ENCODE measurements at regions not wholly inside any gene's neighbourhood (a gene's known extent, or its start where the extent isn't known, plus 50 kb on each side); places are given as distances from the start of the nearest gene placed in this dataset.

GRCh38 chr4:156539376-156539775, 432.2 kb downstream of the PDGFC start:
- no peaks in the 10 kb centered on the region for H3K79me2 ChIP-seq (ENCODE audit: control insufficient read depth, insufficient read depth, low read length)
- intact Hi-C loops (cut with micrococcal nuclease) = no loop called here
- H3K9ac ChIP-seq (ENCODE audit: low read length) = no peak overlapping the region
- Mint-ChIP-seq H3K9me3 (ENCODE audit: insufficient read depth) (peaks cover 3% of the 10 kb centered on the region), H3K27me3 (no peaks in the 10 kb centered on the region), H3K27ac (no peak overlapping the region), H3K4me3 (no peak overlapping the region), H3K4me1 (no peaks in the 10 kb centered on the region)
- H4K20me1 ChIP-seq (ENCODE audit: control insufficient read depth, insufficient read depth, low read length, poor library complexity, severe bottlenecking) = no peaks in the 10 kb centered on the region
- no peak overlapping the region for H2AFZ ChIP-seq (ENCODE audit: insufficient read depth, low read depth, low read length, poor library complexity, severe bottlenecking)
- DNase-seq (no peak), ATAC-seq (ENCODE audit: low read depth) (no peak)
- H3K9me3 ChIP-seq (ENCODE audit: control extremely low read depth in 1 of 3, control insufficient read depth in 2 of 3, insufficient read depth in 1 of 3, low read length in 2 of 3) = no peaks in the 10 kb centered on the region
- H3K4me2 ChIP-seq (replicated peaks; ENCODE audit: low read depth, low read length, poor library complexity, severe bottlenecking) = no peak overlapping the region
- no CpG with 5 or more reads among the region's 1 CpG for WGBS (ENCODE audit: insufficient coverage)
- no peak overlapping the region for H3K4me3 ChIP-seq (ENCODE audit: control extremely low read depth in 1 of 5, extremely low read depth in 1 of 5, insufficient read depth in 1 of 5, low read depth in 2 of 5, low read length in 4 of 5)
- ChIA-PET POLR2A (no interaction called here), CTCF (no interaction called here)
- no peaks in the 10 kb centered on the region for H3K4me1 ChIP-seq (ENCODE audit: control insufficient read depth in 2 of 2, insufficient read depth in 2 of 2, low read length in 2 of 2)
- no peaks in the 10 kb centered on the region for H3K36me3 ChIP-seq (replicated peaks in 1 of 2; ENCODE audit: control extremely low read depth in 1 of 2, control insufficient read depth in 1 of 2, extremely low read depth in 1 of 2, insufficient read depth in 2 of 2, low read length in 1 of 2)
- TF ChIP-seq EZH2 (IDR thresholded peaks at IDR 0.05; ENCODE audit: borderline replicate concordance, insufficient read depth, low read depth, low read length, poor library complexity, severe bottlenecking) = no peak
- no peak for TF ChIP-seq CTCF (IDR thresholded peaks at IDR 0.05)
- no peak overlapping the region for H3K27ac ChIP-seq (ENCODE audit: low read length in 2 of 2)
- no peaks in the 10 kb centered on the region for H3K27me3 ChIP-seq (replicated peaks in 1 of 4; ENCODE audit: control extremely low read depth in 1 of 4, control insufficient read depth in 3 of 4, insufficient read depth in 4 of 4, low read length in 3 of 4)

- ChIA-PET POLR2A (no interaction called here), CTCF (no interaction called here)
- H4K20me1 ChIP-seq (ENCODE audit: control insufficient read depth, insufficient read depth, low read length, poor library complexity, severe bottlenecking) = no peaks in the 10 kb centered on the region
- Mint-ChIP-seq H3K27ac (no peak overlapping the region), H3K9me3 (ENCODE audit: insufficient read depth) (peaks cover 4% of the 10 kb centered on the region), H3K4me3 (no peak overlapping the region), H3K4me1 (no peaks in the 10 kb centered on the region), H3K27me3 (no peaks in the 10 kb centered on the region)
- ATAC-seq (ENCODE audit: low read depth) (no peak), DNase-seq (no peak)
- H3K27me3 ChIP-seq (replicated peaks in 1 of 4; ENCODE audit: control extremely low read depth in 1 of 4, control insufficient read depth in 3 of 4, insufficient read depth in 4 of 4, low read length in 3 of 4) = no peaks in the 10 kb centered on the region
- H3K79me2 ChIP-seq (ENCODE audit: control insufficient read depth, insufficient read depth, low read length) = no peaks in the 10 kb centered on the region
- no peaks in the 10 kb centered on the region for H3K4me1 ChIP-seq (ENCODE audit: control insufficient read depth in 2 of 2, insufficient read depth in 2 of 2, low read length in 2 of 2)
- no peak overlapping the region for H3K27ac ChIP-seq (ENCODE audit: low read length in 2 of 2)
- no peak overlapping the region for H2AFZ ChIP-seq (ENCODE audit: insufficient read depth, low read depth, low read length, poor library complexity, severe bottlenecking)
- no peaks in the 10 kb centered on the region for H3K9me3 ChIP-seq (ENCODE audit: control extremely low read depth in 1 of 3, control insufficient read depth in 2 of 3, insufficient read depth in 1 of 3, low read length in 2 of 3)
- TF ChIP-seq CTCF (IDR thresholded peaks at IDR 0.05) = no peak
- no peak for TF ChIP-seq EZH2 (IDR thresholded peaks at IDR 0.05; ENCODE audit: borderline replicate concordance, insufficient read depth, low read depth, low read length, poor library complexity, severe bottlenecking)
- WGBS (ENCODE audit: insufficient coverage) = no CpG with 5 or more reads among the region's 1 CpG
- H3K4me3 ChIP-seq (ENCODE audit: control extremely low read depth in 1 of 5, extremely low read depth in 1 of 5, insufficient read depth in 1 of 5, low read depth in 2 of 5, low read length in 4 of 5) = no peak overlapping the region
- no peaks in the 10 kb centered on the region for H3K36me3 ChIP-seq (replicated peaks in 1 of 2; ENCODE audit: control extremely low read depth in 1 of 2, control insufficient read depth in 1 of 2, extremely low read depth in 1 of 2, insufficient read depth in 2 of 2, low read length in 1 of 2)
- H3K4me2 ChIP-seq (replicated peaks; ENCODE audit: low read depth, low read length, poor library complexity, severe bottlenecking) = no peak overlapping the region
- H3K9ac ChIP-seq (ENCODE audit: low read length) = no peak overlapping the region
- intact Hi-C loops (cut with micrococcal nuclease) = no loop called here
These were observed 432.8 kb downstream of the PDGFC start for GRCh38 chr4:156538651-156539257.

Measured in B cell (primary cell).